Nephron progenitor cell (in vitro differentiated cells): ENCODE measurements at regions not wholly inside any gene's neighbourhood (a gene's known extent, or its start where the extent isn't known, plus 50 kb on each side); places are given as distances from the start of the nearest gene placed in this dataset.
A peak's percentile ranks its signal among the peaks of the same experiment; 100 is the strongest.

Experiments
- DNase-seq: peaks from one replicate; pipeline ENCODE4 v3.0.0; 2021
- H3K27ac Mint-ChIP-seq: 2 replicates; pipeline ENCODE4 v1.8.0; 2021; ENCODE audit warnings: mild to moderate bottlenecking, moderate library complexity, mixed read lengths
- H3K27me3 Mint-ChIP-seq: 2 replicates; pipeline ENCODE4 v1.8.0; 2021; ENCODE audit warnings: mild to moderate bottlenecking, low read depth, mixed read lengths; ENCODE audit not compliant: poor library complexity
- H3K36me3 Mint-ChIP-seq: 2 replicates; pipeline ENCODE4 v1.8.0; 2021; ENCODE audit warnings: low read depth, mixed read lengths
- H3K4me1 Mint-ChIP-seq: 2 replicates; pipeline ENCODE4 v1.8.0; 2021; ENCODE audit warnings: mixed read lengths
- H3K4me3 Mint-ChIP-seq: 2 replicates; pipeline ENCODE4 v1.8.0; 2021; ENCODE audit warnings: mild to moderate bottlenecking, moderate library complexity, mixed read lengths
- H3K9me3 Mint-ChIP-seq: 2 replicates; pipeline ENCODE4 v1.8.0; 2021; ENCODE audit warnings: mild to moderate bottlenecking, moderate library complexity, mixed read lengths
- CTCF ChIP-seq: fragments of 200-600 bp; sonication (generic); IDR thresholded peaks from 2 replicates; pipeline ENCODE4 v1.5.0; 2021; ENCODE audit warnings: antibody characterized with exemption

- H3K27me3 Mint-ChIP-seq = peaks cover 4% of the 10 kb centered on the region
- TF ChIP-seq CTCF = no peak
- H3K36me3 Mint-ChIP-seq = peaks cover 81% of the 10 kb centered on the region
- no peak for DNase-seq
- H3K9me3 Mint-ChIP-seq = peaks cover 37% of the 10 kb centered on the region
- H3K27ac Mint-ChIP-seq = no peak overlapping the region
- peaks cover 8% of the 10 kb centered on the region for H3K4me1 Mint-ChIP-seq
- H3K4me3 Mint-ChIP-seq = no peak overlapping the region
These were observed 157.3 kb downstream of the AASDH start for GRCh38 chr4:56229947-56230346.

GRCh38 chr4:56227301-56227835 is 159.9 kb downstream of the AASDH start:
- H3K9me3 Mint-ChIP-seq = peaks cover 31% of the 10 kb centered on the region
- no peak overlapping the region for H3K4me3 Mint-ChIP-seq
- H3K27ac Mint-ChIP-seq = no peak overlapping the region
- H3K27me3 Mint-ChIP-seq = no peaks in the 10 kb centered on the region
- no peak for TF ChIP-seq CTCF
- no peak for DNase-seq
- peaks cover 96% of the 10 kb centered on the region for H3K36me3 Mint-ChIP-seq
- H3K4me1 Mint-ChIP-seq = no peaks in the 10 kb centered on the region

GRCh38 chr4:56226579-56226978 is 160.7 kb downstream of the AASDH start:
- no peaks in the 10 kb centered on the region for H3K27me3 Mint-ChIP-seq
- no peak for TF ChIP-seq CTCF
- H3K9me3 Mint-ChIP-seq = peaks cover 23% of the 10 kb centered on the region
- DNase-seq = no peak
- no peaks in the 10 kb centered on the region for H3K4me1 Mint-ChIP-seq
- peaks cover 96% of the 10 kb centered on the region for H3K36me3 Mint-ChIP-seq
- H3K27ac Mint-ChIP-seq = peak overlapping the region; percentile 11
- no peak overlapping the region for H3K4me3 Mint-ChIP-seq

- Mint-ChIP-seq H3K4me1 (no peaks in the 10 kb centered on the region), H3K9me3 (peaks cover 13% of the 10 kb centered on the region), H3K27ac (no peak overlapping the region), H3K4me3 (no peak overlapping the region), H3K27me3 (no peaks in the 10 kb centered on the region), H3K36me3 (peaks cover 91% of the 10 kb centered on the region)
- DNase-seq = no peak
- TF ChIP-seq CTCF = no peak
These were observed 162.7 kb downstream of the AASDH start for GRCh38 chr4:56224641-56225040.

GRCh38 chr4:56222514-56222913 is 164.8 kb downstream of the AASDH start:
- no peaks in the 10 kb centered on the region for H3K27me3 Mint-ChIP-seq
- no peak overlapping the region for H3K4me3 Mint-ChIP-seq
- no peak for TF ChIP-seq CTCF
- peaks cover 6% of the 10 kb centered on the region for H3K9me3 Mint-ChIP-seq
- peaks cover 83% of the 10 kb centered on the region for H3K36me3 Mint-ChIP-seq
- H3K4me1 Mint-ChIP-seq = no peaks in the 10 kb centered on the region
- no peak overlapping the region for H3K27ac Mint-ChIP-seq
- no peak for DNase-seq

GRCh38 chr4:56220261-56220660 is 167.0 kb downstream of the AASDH start:
- no peak overlapping the region for H3K4me3 Mint-ChIP-seq
- peaks cover 4% of the 10 kb centered on the region for H3K27me3 Mint-ChIP-seq
- H3K36me3 Mint-ChIP-seq = peaks cover 80% of the 10 kb centered on the region
- no peak for DNase-seq
- no peak for TF ChIP-seq CTCF
- H3K9me3 Mint-ChIP-seq = peaks cover 5% of the 10 kb centered on the region
- no peaks in the 10 kb centered on the region for H3K4me1 Mint-ChIP-seq
- no peak overlapping the region for H3K27ac Mint-ChIP-seq
